ENCODE measurements at regions not wholly inside any gene's neighbourhood (a gene's known extent, or its start where the extent isn't known, plus 50 kb on each side); places are given as distances from the start of the nearest gene placed in this dataset.

GRCh38 chr16:11435576-11435975, 90.3 kb downstream of the RMI2 start:
- TF ChIP-seq CTCF (IDR thresholded peaks at IDR 0.05; ENCODE audit: insufficient read depth, low read depth, low read length) (no peak), EZH2 (IDR thresholded peaks at IDR 0.05; ENCODE audit: insufficient read depth, low read length) (no peak)

Data from astrocyte (in vitro differentiated cells and primary cell).